Activated CD4-positive, alpha-beta T cell treated with anti-CD3 and anti-CD28 coated beads for 48 hours (primary cell): ENCODE measurements at regions not wholly inside any gene's neighbourhood (a gene's known extent, or its start where the extent isn't known, plus 50 kb on each side); places are given as distances from the start of the nearest gene placed in this dataset.

Experiments
- DNase-seq: peaks from one replicate; pipeline ENCODE4 v3.0.0-alpha.2; 2020

DNA sequence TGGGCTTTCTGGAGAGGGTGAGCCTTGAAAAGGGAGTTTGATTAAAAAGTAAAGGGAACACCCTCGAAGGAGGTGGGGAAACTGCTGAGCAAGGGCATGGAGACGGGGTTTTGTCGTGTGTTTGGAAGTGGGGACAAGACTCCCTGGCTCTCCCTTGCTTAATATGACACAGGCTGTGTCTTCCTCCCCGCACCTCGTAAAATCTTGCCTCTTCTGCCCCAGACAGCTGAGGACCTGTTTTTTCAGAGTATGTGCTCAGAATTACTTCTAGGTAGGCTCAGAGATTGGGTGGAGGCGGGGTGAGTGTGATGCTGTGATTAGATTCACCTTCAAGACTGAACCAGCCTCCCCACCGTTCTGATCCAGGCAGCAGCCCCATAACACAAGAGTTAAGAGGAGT lies 244.4 kb upstream of the TLE3 start:
- no peak for DNase-seq

DNA sequence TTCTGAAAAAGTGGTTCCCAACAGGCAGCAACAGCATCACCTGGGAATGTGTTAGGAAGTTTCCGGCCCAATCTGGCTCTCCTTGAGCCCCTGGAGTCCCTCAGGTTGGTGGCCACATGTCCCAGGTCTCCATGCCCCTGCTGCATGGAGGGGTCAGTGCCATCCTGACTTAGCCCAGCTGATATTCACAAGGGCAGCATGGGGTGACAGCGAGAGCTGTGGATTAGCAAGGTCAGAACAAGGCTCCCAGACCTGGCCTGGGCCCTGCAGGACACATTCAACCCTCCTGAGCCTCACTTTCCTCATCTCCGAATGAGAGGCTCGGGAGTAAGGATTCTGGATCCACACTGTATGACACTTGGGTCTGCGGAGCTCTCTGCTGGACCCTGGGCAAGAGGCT lies 243.8 kb upstream of the TLE3 start:
- DNase-seq: no peak

GRCh38 chr15:70340494-70340870 lies 242.8 kb upstream of the TLE3 start:
- DNase-seq: no peak

GRCh38 chr15:70339571-70340493 lies 242.1 kb upstream of the TLE3 start:
- no peak for DNase-seq

GRCh38 chr15:70337277-70338186 lies 239.8 kb upstream of the TLE3 start:
- DNase-seq: no peak

DNA sequence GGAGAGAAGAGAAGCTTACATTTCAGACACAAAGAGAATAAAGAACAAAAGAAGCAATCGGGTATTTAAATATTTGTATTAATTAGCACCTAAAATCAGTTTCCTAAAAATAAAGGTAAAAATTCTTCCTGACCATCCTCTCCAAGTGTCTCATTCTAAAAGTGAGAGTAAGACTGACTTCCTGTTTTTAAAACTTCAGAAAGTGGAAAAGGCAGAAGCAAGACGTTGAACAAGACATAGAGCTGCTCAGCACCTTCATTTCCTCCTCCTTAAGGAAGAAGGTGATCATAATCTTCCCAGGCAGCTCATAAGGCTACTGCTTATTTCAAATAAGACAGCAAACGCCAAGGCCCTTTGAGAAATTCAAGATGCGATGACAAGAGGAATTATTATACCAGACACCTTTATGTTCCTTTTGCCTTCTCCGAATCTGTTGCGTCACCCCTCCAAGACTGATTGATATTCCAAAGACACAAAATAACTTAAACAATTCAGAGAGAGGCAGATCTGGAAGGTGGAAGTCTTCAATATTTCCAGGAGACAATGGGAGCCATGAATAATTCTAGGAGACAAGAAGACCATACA lies 238.8 kb upstream of the TLE3 start:
- no peak for DNase-seq

DNA sequence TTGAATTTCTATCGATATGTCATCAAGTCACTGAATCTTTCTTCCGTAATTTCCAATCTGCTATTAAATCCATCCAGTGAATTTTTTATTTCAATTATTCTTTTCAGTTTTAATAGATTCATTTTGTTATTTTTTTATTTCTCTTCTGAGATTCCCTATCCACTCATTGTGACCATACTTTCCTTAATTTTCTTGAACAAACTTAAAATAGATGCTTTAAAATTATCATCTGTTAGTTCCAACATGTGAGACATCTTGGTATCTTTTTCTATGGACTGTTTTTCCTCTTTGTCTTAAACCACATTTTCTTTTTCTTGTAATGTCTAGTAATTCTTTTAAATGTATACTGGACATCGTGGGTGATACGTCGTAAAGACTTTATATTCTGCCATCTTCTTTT lies 236.6 kb upstream of the TLE3 start:
- DNase-seq: no peak

- no peak for DNase-seq
These were observed 231.5 kb upstream of the TLE3 start for GRCh38 chr15:70329179-70329578.

DNA sequence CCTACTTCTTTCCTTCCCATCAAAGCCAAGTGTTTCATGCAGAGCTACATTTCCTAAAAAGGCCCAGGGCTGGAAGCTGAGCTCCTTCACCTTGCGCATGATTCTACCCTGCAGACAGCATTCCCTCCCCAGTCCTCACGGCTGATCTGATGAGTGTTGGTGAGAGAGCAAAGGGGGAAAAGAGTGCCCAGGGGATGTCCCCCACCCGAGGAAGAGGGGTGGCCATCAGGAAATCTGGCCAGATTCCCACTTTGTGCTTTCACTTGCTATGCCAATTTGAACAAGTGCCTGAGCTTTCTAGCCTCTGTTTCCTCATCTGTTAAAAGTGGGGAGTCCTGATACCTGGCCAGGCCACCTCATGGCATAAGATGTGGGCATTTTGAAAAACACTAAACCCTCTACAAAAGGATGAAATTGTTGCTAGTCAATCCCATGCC lies 231.0 kb upstream of the TLE3 start:
- no peak for DNase-seq

- no peak for DNase-seq
These were observed 230.3 kb upstream of the TLE3 start for GRCh38 chr15:70327856-70328678.

DNA sequence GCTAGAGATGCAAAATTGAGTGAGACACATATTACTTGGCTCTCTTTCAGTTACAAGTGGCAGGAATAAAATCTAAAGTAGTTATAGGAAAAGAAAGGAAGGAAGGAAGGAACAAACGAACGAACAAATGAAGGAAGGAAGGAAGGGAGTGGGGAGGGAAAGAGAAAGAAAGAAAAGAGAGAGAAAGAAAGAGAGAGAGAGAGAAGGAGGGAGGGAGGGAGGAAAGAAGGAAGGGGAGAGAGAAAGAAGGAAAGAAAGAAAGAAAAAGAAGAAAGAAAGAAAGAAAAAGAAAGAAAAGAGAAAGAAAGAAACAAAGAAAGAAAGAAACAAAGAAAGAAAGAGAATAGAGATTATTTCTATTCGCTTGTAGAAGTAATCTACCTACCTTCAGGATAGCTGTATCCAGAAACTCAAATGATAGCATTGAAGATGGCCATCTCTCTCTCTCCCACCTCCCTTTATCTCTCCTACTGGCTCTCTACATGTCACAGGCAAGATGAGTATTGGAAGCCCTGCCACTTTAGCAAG lies 229.7 kb upstream of the TLE3 start:
- no peak for DNase-seq

DNA sequence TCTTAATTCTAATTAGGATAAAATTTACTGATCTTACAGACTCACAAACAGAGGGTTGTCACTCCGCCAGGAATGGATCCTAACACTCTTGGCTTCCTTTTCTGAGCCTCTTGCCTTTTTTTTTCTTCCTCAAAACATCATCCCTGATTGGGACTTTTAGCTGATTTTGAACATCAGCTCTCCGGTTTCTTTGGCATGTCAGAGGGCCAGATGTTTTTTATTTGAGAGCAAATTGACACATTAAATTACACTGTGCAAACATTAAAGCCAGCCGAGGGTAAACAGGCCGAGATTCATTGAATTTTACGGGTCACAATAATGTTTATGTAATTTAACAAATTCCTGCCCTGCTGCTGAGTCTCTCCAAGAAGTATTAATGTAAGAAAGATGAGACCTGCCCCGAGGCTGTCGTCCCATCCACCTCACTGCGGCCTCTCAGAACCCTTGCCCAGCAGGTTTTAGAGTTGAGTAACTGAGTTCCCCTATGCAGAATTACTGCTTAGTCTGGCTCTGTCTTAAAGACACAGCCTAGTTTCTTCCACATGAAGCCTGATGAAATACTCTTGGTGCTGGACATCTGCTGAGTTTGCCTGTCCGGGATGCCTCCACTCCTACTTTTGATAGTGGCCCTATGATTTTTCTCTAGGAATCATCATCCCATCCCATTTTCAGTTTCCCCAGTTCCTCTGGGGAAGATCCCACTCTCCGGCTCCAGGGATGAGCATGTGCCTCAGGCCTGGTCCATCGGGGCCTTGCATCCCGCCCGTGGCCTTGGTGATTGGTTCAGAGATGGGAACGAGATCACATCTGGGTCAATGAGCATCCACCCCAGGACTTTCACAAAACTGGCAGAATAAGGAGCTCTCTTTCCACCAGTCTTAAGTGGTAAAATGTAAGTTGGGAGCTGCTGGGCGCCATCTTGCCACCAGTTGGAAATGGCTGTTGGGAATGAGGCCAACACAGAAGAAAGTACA lies 226.6 kb upstream of the TLE3 start:
- DNase-seq: no peak

GRCh38 chr15:70323111-70323851 lies 225.6 kb upstream of the TLE3 start:
- no peak for DNase-seq

DNA sequence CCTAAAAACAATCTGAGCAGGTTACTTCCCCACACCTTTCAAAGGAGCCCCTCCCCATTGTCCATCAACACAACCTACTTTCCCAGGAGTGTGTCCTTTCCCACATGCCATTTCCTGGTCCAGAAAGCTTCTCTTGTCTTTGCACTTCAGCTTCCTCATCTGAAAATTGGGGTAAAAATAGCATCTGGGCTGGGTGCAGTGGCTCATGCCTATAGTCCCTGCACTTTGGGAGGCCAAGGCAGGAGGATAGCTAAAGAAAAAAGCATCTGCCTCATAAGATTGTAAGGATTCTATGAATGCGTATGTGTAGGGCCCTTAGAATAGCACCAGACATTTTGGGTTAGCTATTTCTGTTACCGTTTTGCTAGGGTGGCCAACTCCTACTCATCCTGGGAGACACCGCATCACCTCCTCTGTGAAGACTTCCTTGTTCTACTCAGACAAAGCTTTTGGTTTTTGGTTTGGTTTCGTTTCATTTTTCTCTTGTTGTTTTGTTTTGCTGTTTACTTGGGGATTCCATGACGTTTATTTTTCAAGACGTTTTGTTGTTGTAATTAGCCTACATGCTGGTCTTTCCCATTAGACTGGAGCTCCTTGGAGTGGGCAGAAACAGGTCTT lies 224.4 kb upstream of the TLE3 start:
- DNase-seq: no peak

- no peak for DNase-seq
These were observed 223.6 kb upstream of the TLE3 start for GRCh38 chr15:70321172-70321819.

DNA sequence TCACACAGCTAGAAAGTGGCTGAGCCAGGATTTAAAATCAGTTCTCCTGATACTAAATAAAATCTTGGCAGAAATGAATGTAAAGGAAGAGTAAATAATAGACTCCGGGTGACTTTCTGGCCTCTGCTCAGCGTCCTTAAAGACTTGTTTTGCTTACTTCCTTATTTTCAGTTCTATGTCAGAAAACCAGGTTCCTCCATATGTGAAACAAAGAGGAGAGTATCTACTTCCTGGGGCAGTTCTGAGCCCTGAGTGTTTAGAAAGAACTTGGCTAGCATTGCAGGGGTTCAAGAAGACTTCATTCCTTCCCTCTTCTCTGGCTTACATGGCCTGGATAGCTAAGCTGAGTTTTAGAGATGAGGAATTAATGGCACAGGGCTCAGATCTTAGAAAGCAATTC lies 222.8 kb upstream of the TLE3 start:
- DNase-seq: no peak

GRCh38 chr15:70320077-70320476 lies 222.4 kb upstream of the TLE3 start:
- DNase-seq: no peak

DNA sequence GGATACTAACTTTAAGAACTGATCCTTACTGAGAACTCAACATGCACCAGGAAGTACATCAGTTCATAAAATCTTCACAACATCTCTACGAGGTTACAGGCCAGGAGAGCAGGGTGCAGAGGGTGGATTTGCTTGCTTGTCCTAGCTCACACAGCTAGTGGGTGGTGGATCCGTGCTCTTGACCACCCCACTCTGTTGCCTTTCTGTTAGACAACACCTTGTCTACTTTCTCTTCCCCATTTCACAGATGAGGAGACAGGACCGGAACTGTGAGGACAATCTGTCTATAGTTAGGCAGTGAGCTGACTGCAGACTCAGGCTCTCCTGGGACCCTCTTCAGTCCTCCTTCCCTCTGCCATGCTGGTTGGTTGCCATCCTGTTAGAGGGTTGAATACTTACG lies 221.7 kb upstream of the TLE3 start:
- no peak for DNase-seq
